Hepatocyte (in vitro differentiated cells): ENCODE measurements at regions not wholly inside any gene's neighbourhood (a gene's known extent, or its start where the extent isn't known, plus 50 kb on each side); places are given as distances from the start of the nearest gene placed in this dataset.

Experiments
- EZH2 ChIP-seq: fragments of 200-600 bp; sonication (generic); IDR thresholded peaks from 2 replicates; pipeline ENCODE4 v1.6.1; 2016; ENCODE audit warnings: antibody characterized with exemption, mild to moderate bottlenecking, borderline replicate concordance
- TF ChIP-seq, protein P1 (sequence below): fragments of 200-600 bp; sonication (generic); IDR thresholded peaks from 2 replicates; pipeline ENCODE4 v1.5.1; 2016; ENCODE audit warnings: antibody characterized with exemption, mild to moderate bottlenecking; ENCODE audit not compliant: poor library complexity

DNA sequence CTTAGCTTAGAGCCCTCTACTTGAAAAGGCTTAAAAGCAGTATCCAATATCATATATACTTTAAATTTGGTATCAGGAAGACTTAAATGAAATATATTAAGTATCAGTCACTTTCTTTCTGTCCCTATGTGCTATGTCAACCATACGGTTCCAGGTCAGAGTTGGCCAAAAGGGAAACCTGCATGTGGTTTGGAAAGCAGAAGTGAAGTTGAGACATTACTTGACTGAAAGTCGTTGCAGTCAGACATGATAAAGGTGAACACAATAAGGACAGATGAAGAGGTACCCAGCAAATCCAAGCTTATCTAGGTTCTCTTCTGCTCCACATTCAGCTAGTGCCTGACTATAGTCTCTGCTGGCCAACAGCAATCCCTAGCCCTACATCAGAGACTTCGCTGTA, 336.8 kb downstream of the KCNA4 start:
- TF ChIP-seq, protein P1, sequence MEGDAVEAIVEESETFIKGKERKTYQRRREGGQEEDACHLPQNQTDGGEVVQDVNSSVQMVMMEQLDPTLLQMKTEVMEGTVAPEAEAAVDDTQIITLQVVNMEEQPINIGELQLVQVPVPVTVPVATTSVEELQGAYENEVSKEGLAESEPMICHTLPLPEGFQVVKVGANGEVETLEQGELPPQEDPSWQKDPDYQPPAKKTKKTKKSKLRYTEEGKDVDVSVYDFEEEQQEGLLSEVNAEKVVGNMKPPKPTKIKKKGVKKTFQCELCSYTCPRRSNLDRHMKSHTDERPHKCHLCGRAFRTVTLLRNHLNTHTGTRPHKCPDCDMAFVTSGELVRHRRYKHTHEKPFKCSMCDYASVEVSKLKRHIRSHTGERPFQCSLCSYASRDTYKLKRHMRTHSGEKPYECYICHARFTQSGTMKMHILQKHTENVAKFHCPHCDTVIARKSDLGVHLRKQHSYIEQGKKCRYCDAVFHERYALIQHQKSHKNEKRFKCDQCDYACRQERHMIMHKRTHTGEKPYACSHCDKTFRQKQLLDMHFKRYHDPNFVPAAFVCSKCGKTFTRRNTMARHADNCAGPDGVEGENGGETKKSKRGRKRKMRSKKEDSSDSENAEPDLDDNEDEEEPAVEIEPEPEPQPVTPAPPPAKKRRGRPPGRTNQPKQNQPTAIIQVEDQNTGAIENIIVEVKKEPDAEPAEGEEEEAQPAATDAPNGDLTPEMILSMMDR, result no peak
- TF ChIP-seq EZH2, result no peak
